ENCODE measurements at regions not wholly inside any gene's neighbourhood (a gene's known extent, or its start where the extent isn't known, plus 50 kb on each side); places are given as distances from the start of the nearest gene placed in this dataset.

DNA sequence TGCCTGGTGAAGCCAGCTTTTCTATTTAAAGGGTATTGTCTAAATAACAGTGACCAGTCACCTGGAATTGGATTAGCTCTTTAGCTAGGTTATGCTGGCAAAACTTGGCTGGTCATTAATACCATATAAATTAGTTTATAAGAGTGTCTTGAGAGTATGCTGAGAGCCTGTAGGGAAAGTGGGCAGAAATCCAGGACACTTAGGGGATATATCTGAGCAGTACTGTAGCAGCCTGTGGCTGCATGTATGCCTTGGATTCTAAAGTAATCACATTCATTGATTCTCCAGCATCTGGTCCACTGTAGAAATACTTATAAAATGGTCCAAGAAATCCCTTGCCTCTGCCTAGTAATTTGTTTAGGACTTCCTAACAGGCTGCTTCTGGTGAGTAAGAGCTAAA, 288.9 kb upstream of the DMAC1 start:
- DNase-seq (ENCODE audit: low read depth): no peak

DNA sequence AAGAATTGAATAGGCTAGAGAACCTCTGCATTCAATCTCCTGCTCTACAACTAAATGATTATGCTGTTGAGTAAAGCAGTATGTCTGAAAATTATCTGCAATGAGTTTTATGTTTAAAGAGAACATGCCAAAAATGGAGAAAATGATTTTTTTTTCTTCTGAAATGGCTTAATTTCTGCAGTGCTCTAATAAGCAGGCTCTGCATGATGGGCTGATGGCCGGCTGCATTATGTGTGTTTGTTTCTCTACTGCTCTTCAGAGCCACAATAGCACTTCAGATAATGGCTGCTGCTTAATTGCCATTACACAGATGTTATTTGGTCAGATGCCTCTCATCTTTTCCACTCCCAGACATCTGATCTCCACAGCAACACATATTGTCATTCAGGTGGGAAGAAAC, 286.4 kb upstream of the DMAC1 start:
- no peak for DNase-seq (ENCODE audit: low read depth)

DNA sequence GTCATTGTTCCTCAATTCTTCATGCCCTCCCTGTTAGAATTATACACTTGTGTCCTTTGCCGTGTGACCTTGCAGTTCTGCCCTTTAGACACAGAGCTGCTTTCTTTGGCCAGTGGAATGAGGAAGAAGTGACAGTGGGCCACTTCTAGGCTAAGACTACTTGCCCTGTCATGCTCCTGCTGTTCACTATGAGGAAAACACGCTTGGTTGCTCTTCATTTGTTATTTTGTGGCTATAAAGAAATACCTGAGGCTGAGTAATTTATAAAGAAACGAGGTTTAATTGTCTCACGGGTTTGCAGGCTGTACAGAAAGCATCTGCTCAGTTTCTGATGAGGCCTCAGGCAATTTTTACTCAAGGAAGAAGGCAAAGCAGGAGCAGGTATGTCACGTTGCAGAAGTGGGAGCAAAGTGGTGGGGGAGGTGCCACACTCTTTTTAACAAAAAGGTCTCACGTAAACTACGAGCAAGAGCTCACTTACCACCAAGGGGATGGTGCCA, 279.1 kb upstream of the DMAC1 start:
- no peak for DNase-seq (ENCODE audit: low read depth)

DNA sequence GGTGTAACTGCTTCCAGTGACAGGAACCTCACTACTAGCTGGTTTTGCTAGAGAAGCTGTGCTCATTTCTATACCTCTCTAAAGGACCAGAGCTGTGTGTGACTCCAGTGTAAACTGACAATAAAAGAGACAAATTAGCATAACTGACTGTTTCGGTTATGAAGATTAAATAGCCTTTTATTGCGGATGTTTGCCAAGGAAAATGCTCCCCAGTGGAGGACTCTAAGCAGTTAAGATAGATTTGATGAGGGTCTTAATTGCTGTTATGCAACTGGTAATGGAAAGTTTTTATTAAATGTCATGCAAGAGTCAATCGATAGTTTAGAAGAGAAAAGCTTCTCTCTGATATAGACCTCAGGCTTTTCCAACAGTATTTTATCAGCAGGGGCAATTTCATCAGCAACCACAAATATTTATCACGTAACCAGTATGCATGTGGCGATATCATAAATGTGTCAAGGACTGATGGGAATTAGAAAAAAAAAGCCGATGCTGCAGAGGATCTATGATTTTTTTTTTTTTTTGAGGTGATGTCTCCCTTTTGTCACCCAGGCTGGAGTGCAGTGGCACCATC, 275.2 kb upstream of the DMAC1 start:
- DNase-seq (ENCODE audit: low read depth): no peak

DNA sequence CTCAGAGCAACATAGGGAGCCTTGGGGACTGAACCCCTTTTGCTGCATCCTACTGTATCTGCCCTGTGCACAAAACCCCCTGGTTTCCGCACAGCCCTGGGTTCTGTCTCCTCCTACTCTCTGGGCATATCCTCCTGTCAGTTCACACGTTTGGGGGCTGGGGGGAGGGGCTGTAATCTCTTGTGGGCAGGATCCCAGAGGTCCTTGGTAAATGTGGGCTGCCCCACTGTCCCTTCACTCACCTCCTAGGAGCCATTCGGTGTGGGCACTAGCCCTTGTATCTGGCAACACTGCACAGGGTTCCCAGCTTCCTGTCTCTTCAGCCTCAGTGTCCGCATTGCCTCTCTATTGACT, 271.8 kb upstream of the DMAC1 start:
- no peak for DNase-seq (ENCODE audit: low read depth)

DNA sequence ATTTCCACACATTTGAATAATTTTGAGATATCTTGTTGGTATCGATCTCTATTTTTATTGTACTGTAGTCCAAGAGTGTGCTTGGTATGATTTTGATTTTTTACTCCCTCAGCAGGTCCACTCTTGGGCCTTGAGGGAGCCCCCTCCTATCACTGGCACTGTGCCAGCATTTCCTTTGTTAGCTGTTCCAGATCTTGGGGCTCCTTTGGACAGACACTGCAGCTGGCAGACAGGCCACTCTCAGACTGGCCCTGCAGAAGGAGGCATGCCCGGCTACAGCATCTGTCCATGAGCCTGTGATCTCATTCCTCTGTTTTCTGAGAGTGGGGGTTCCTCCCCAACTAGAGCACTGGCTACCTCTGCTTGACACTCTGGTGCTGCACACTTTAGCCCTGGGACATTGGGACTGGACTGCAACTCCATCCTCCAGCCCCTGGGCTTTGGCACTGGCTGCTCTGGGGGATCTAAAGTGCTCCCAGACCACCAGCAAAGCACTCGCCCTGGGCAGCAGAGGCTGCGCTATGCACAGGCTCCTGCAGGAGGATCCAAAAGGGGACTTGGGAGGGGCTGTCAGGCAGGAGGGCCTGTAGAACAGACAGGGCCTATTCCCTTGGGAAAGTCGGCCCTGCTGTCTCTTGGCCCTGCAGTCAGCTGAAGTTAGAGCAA, 271.3 kb upstream of the DMAC1 start:
- DNase-seq (ENCODE audit: low read depth): no peak

DNA sequence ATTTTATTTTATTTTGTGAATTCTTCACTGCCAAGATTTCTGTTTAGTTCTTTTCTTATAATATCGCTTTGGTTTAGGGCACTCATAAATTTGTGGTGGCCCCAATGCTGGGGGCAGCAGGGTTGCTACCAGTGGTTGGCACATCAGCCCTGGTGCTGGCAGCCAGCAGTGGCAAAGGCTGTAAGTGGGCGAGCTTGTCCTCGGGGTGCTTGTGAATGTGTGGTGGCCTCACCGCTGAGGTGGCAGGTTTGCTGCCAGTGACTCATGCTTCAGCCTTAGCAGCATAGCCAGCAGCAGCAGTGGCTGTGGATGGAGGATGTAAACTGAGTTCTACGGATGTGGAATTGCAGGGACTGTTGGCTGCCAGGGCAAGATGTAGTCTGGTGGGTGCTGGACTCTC, 262.9 kb upstream of the DMAC1 start:
- no peak for DNase-seq (ENCODE audit: low read depth)

DNA sequence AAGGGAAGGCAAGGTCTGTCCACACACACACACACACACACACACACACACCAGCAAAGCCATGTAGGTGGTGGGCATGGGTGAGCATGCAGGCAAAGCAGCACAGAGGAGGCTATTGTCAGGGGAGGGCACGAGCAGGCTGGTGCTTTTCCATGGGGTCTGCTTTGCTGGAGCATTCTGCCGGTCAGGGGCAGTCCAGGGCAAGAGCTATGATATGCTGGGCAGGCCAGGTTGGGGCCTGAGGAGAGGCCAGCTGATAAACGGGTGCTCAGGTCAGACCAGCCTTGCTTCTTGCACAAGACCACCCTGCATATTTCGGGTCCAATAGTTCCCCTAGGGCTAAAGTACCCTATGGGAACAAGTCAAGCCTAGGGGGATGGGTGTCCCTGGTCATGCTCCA, 253.9 kb upstream of the DMAC1 start:
- DNase-seq (ENCODE audit: low read depth): no peak

DNA sequence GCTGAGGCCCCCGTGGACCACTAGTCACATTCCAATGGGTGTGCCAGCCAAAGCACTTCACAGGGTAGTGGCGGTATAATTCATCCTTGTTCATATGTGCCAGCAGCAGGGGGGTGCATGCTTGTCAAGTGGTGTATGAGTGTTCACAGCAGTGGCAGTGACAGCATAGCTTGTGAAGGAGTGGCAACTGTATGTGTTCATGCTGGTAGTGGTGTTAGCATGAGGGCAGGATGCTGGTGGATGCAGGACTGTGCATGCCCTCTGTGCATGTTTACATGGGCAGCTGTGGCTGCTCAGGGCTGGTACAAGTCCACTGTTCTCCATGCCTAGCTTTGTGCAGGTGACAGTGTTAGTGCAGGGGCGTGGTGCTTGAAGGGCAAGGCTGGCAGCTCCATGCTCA, 253.4 kb upstream of the DMAC1 start:
- no peak for DNase-seq (ENCODE audit: low read depth)

DNA sequence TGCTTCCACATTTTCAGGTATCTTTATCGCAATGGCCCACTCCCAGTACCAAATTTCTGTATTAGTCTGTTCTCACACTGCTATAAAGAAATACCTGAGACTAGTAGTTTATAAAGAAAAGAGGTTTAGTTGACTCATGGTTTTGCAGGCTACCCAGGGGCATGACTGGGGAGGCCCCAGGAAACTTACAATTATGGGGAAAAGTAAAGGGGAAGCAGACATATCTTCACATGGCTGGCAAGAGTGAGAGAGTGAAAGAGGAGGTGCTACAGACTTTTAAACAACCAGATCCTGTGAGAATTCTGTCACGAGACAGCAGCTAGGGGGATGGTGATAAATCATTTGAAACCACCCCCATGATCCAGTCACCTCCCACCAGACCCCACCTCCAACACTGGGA, 238.2 kb upstream of the DMAC1 start:
- no peak for DNase-seq (ENCODE audit: low read depth)

DNA sequence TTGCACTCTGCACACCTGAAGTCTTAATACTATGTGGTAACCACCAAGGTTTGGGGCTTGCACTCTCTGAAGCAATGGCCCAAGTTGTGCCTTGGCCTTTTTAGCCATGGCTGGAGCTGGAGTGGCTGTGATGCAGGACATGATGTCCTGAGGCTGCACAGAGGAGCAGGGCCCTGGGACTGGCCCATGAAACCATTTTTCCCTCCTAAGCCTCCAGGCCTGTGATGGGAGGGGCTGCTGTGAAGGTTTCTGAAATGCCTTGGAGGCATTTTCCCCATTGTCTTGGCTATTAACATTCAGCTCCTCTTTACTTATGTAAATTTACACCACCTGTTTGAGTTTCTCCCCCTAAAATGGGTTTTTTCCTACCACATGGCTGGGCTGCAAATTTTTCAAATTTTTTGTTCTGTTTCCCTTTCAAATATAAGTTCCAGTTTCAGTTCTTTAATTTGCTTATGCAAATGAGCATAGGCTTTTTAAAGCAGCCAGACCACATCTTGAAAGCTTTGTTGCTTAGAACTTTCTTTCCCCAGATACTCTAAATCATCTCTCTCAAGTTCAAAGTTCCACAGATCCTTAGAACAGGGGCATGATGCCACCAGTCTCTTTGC, 237.4 kb upstream of the DMAC1 start:
- DNase-seq (ENCODE audit: low read depth): no peak

DNA sequence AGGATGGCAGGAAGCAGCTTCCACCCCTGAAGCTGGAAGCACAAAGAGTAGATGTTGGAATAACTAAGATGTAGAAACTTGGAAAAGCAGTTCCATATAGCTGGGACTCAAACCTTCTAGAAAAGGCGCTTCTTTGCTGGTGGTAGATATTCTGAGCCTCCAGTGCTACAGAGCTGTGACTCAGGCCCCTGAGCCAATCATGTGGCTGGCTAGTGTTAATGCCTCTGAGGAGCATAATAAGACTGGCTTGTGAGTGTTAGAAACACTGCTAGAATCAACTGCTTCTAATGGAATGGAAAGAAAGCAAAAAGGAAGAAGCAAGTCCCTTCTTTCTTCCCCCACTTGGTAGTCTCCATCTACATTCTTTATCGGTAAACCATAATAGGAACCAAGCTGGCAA, 234.2 kb upstream of the DMAC1 start:
- DNase-seq (ENCODE audit: low read depth): no peak

DNA sequence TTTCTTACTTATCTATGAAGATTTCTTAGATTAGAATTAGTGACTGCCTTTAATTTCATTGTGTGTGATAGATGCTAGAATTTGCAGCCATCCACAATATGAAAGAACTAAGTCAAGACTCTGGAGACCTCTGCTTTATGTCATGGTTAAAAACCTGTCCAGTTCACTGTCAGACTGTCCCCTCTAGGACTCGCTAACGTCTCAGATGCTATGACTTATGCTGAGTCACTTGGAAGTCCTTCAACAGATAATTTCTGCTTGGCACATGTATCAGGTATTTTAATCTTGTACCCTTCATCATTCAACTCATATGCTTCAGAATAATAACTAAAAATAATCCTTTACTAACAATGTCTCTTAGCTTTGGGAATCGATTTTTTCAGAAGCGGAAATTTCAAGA, 230.5 kb upstream of the DMAC1 start:
- no peak for DNase-seq (ENCODE audit: low read depth)

DNA sequence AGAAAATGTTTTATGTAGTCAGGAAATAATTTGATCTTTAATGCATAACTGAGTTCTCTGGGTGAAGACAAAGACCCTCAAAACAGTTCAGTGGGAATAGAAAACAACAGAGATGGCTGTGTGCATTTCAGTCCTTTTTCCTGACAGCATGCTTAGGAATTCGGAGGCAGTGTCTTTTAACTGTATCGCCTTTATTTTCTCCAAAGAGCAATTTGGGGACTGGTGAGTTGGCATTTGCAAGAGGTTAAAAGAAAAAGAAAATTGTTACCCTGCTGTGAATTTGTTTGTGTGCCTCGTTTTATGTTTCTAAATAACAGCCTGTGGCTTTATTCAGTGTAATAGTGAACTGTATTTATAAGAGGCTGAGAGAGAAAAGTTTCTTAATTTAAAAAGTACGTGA, 227.8 kb upstream of the DMAC1 start:
- no peak for DNase-seq (ENCODE audit: low read depth)

DNA sequence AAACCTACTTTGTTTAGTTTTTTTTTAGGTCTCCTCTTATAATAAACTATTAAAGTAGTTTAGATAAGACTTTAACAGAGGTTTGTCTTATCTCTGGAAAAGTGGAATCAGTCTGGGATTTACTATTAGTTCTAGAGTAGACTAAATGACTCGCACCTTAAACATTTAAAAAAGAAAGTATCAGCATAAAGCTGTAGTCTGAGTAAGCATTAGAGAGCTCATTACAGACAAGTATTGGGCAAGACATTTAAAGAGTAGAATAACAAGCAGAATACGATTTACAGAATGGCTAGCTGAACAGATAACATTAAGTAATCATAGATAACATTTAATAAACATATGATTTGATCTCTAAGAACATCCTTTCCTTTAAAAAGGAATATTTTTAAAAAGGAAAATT, 226.0 kb upstream of the DMAC1 start:
- DNase-seq (ENCODE audit: low read depth): no peak

DNA sequence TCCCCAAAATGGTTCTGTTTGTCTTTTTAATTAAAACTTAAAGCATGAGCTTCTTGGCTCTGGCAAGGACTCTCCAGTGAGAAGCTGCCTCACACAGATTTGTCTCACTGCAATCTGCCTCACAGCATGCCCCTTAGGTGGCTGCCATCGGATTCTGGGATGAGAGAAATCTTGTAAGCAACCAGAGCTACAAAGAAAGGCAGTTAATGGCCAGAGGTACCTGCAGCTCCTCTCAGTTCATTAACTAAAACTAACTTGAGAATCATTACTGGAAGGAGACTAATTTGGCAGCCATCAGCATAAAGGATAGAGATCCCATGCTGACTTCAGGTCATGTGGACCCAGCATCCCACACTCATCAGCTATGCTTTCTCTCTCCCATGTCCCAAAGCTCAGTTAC, 220.6 kb upstream of the DMAC1 start:
- no peak for DNase-seq (ENCODE audit: low read depth)

DNA sequence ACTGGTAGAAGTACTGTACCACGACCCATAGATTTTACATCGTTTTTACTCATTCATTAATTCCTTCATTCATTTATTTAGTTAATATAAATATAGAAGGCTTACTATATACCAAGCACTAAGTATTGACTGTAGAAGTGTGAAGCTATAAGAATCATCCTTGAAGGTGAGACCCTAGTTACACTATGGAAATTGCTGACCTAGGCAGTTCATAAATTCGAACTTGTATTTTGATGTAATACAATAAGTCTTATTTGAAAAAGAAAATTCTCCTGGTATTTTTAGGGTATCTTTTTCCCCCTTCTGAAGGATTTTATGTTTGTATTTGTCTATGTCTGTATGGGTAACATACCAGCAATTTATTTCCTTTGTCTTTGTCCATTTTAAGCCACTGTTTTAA, 220.1 kb upstream of the DMAC1 start:
- DNase-seq (ENCODE audit: low read depth): no peak

DNA sequence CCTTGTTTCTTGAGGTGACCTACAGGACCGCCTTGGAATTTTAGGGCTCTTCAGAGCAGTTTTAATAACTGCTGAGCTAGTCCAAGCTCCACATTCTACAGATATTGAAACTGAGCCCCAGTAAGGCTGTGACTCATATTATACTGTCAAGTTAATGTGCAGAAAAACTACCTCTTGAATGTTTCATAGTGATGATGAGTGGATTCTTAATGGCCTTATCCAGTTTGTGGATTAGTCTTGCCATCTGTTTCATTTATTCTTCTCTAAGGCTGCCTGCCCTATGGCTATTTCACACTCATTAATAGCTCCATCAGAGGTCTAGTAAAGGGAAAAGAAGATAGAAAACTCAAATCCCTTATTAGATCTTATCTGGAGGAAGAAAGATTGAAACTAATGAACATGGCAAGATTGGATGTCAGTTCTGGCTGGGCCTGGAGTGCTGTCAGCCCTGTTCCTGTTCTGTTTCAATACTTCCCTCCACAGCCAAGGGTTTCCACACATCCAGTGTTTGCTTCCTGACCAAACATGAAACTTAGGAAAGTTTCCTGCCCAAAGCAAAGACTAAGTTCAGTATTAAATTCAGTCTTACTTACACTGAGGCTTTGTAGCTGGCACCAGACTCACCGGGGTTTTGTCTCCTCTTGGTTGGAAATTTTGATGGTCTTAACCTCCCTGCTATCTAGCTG, 215.6 kb upstream of the DMAC1 start:
- DNase-seq (ENCODE audit: low read depth): no peak

DNA sequence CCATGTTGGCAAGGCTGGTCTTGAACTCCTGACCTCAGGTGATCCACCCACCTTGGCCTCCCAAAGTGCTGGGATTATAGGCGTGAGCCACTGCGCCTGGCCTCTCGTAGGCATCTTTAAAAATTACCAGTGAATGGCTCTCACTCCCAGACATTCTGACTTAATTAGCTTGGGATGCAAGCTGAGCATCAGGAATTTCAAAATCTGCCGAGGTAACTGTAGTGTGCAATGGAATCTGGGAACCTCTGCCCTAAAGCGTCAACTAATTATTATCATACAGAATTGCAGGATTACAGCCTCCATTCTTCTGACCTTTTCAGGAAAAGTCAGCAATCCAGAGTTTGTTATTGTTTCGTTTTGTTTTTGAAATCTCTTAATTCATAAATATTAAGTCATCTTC, 213.4 kb upstream of the DMAC1 start:
- no peak for DNase-seq (ENCODE audit: low read depth)

DNA sequence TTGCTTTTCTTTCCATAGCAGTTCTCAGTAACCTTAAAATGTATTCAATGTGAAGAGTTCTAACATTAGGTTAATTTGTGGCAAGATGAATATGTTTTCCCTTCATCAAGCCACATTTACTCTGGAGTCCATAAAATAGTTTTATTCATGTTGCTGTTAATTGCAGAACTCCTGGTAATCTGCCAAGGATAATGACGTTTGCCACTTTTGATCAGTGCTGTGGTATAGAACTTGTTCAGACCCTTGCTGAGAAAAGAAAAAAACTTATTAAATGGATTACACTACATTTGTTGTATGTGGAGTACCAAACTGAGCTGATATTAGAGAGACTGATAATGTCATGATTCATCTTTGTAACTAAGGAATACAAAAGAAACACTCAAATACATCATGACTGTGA, 212.4 kb upstream of the DMAC1 start:
- DNase-seq (ENCODE audit: low read depth): no peak

DNA sequence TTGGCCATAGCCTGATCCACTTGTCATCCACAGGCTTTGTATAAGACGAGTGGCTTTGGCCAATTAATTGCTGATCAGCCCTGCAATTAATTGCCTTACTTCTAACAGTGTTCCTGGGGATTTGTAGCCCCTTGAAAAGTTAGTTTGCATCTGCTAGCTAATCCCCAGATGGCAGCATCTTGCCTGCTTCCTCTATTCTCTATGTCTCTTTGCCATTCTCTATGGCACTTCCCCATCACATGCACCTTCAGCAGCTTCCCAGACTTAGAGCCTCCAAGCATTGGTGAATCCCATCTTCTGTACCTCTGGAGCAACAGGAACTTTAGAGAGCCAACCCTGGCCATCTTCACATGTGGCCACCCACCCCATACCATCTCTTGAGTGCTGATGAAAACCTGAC, 197.0 kb upstream of the DMAC1 start:
- DNase-seq (ENCODE audit: low read depth): no peak

DNA sequence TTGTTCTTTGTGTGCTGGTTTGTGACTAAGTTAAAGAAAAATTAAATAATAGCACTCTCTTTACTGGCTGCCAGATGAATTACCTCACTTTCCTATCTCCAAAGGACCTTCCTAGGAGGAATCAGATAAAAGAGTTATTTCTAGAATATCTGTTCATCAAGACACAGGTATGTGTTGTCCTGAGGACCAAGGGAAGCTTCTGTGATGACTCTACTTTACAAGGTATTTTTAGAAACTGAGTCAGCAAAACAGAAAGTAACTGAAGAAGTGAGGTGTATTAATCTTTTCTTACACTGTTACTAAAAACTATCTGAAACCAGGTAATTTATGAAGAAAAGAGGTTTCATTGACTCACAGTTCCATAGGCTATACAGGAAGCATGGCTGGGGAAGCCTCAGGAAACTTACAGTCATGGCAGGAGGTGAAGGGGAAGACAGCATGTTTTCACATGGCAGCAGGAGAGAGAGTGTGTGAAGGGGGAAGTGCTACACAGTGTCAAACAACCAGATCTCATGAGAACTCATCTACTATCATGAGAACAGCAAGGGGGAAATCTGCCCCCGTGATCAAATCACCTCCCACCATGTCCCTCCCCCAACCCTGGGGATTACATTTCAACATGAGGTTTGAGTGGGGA, 189.2 kb upstream of the DMAC1 start:
- no peak for DNase-seq (ENCODE audit: low read depth)

DNA sequence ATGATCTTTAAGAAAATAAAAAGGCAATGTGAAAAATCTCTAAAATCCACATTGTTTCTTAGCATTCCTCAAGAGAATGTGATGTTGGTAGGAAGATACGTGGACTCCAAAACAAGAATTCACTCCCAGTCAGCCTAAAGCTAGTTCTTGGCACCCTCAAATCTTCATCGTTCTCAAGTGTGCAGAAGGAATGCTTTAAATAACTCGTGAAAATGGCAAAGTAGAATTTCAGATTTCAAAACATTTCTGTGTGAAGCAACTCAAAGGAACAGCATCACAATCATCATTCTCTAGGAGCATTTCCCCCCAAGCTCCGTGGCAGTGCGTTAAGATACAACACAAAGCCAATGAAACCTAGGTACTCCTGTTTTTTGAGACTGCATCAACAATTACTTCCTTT, 185.1 kb upstream of the DMAC1 start:
- no peak for DNase-seq (ENCODE audit: low read depth)
